Body of pancreas (tissue), 4 donors: ENCODE measurements at regions not wholly inside any gene's neighbourhood (a gene's known extent, or its start where the extent isn't known, plus 50 kb on each side); places are given as distances from the start of the nearest gene placed in this dataset.

ENCODE experiments used
- ATAC-seq: fragments of 150-250 bp; one replicate; pipeline ENCODE4 v1.9.1; 2016
- DNase-seq, 4 donors: peaks; one replicate each; pipeline ENCODE4 v3.0.0-alpha.2; 2019
- H3K27ac ChIP-seq, 4 donors: fragments of 200-600 bp; sonication (generic); 1 replicate in 3 of 4; 2 replicates in 1 of 4; pipeline versions ENCODE4 v1.5.1 to v1.6.1; 2016 to 2019; ENCODE audit warnings: mild to moderate bottlenecking in 1 of 4, mixed read lengths in 1 of 4, moderate library complexity in 1 of 4
- H3K27me3 ChIP-seq, 2 donors: fragments of 200-600 bp; sonication (generic); one replicate each; pipeline ENCODE4 v1.6.0; 2016; ENCODE audit warnings: mild to moderate bottlenecking in 1 of 2
- H3K36me3 ChIP-seq, 2 donors: fragments of 200-600 bp; sonication (generic); replicated peaks in 1 of 2; 2 replicates each; pipeline ENCODE4 v1.5.1; 2016; ENCODE audit warnings: low read depth in 2 of 2; ENCODE audit not compliant: insufficient read depth in 1 of 2
- H3K4me1 ChIP-seq: fragments of 200-600 bp; sonication (generic); one replicate; pipeline ENCODE4 v1.6.0; 2016
- H3K4me3 ChIP-seq, 2 donors: fragments of 200-600 bp; sonication (generic); 1 replicate in 1 of 2; 2 replicates in 1 of 2; pipeline ENCODE4 v1.5.1; 2016 to 2019
- H3K9me3 ChIP-seq, 3 donors: fragments of 200-600 bp; sonication (generic); 1 replicate in 2 of 3; 2 replicates in 1 of 3; pipeline ENCODE4 v1.5.1; 2016
- POLR2A ChIP-seq, 3 donors: fragments of 450-650 bp; IDR thresholded peaks; one replicate each; pipeline ENCODE4 v1.6.1; 2016; ENCODE audit warnings: antibody characterized with exemption in 3 of 3, mild to moderate bottlenecking in 2 of 3
- WGBS, 2 donors: methylation state at CpG; one replicate each; pipeline ENCODE4 v1.1.5; 2017; 5-methylcytosine and 5-hydroxymethylcytosine counted together
- intact Hi-C: fragments of 100-400 bp; cut with DNase I; formaldehyde crosslinking; loops from one replicate; pipeline ENCODE4 v1.15.1; 2023
- TF ChIP-seq, protein P1 (sequence below), 7 experiments: fragments of 450-650 bp in 4 of 7; fragments of 200-600 bp in 3 of 7; sonication (generic) in 3 of 7; IDR thresholded peaks; one replicate each; pipeline ENCODE4 v1.5.1; 2016 to 2019; ENCODE audit warnings: antibody characterized with exemption in 7 of 7

- Histone ChIP-seq H3K27ac (no peak overlapping the region), H3K4me3 (no peak overlapping the region), H3K27me3 (no peaks in the 10 kb centered on the region), H3K9me3 (no peaks in the 10 kb centered on the region), H3K36me3 (no peaks in the 10 kb centered on the region), H3K4me1 (no peaks in the 10 kb centered on the region)
- no peak for ATAC-seq
- 52 to 61% methylated on average over 3 of the region's 3 CpGs for WGBS, 2 donors
- DNase-seq = no peak
- no peak for TF ChIP-seq POLR2A (IDR thresholded peaks at IDR 0.05)
- intact Hi-C loops = no loop called here
These were observed 1529.0 kb downstream of the CDH11 start for GRCh38 chr16:63592852-63593251.

DNA sequence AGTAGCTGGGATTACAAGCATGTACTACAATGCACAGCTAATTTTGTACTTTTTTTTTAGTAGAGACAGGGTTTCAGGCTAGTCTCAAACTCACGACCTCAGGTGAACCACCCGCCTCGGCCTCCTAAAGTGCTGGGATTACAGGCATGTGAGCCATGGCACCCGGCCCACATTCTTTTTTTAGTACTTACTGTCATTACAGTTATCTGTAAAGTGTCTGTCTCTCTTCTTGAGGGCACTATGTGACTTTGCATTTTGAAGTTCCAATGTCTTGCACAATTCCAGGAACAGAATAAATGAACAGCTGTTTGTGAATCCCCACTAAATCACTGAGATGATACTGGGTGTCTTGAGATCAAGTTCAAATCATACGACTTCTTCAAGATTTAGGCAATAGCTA lies 1540.3 kb downstream of the CDH11 start:
- no peak for ATAC-seq

GRCh38 chr16:63578791-63579190 lies 1542.6 kb upstream of the CDH8 start:
- H3K27me3 ChIP-seq = no peaks in the 10 kb centered on the region
- no peak for DNase-seq
- no peak for ATAC-seq
- 68 to 78% methylated on average over 1 of the region's 1 CpG for WGBS, 2 donors
- intact Hi-C loops = no loop called here
- no peak overlapping the region for H3K4me3 ChIP-seq
- H3K9me3 ChIP-seq = no peaks in the 10 kb centered on the region
- H3K36me3 ChIP-seq = no peaks in the 10 kb centered on the region
- no peaks in the 10 kb centered on the region for H3K4me1 ChIP-seq
- no peak for TF ChIP-seq POLR2A (IDR thresholded peaks at IDR 0.05)
- TF ChIP-seq, protein P1, sequence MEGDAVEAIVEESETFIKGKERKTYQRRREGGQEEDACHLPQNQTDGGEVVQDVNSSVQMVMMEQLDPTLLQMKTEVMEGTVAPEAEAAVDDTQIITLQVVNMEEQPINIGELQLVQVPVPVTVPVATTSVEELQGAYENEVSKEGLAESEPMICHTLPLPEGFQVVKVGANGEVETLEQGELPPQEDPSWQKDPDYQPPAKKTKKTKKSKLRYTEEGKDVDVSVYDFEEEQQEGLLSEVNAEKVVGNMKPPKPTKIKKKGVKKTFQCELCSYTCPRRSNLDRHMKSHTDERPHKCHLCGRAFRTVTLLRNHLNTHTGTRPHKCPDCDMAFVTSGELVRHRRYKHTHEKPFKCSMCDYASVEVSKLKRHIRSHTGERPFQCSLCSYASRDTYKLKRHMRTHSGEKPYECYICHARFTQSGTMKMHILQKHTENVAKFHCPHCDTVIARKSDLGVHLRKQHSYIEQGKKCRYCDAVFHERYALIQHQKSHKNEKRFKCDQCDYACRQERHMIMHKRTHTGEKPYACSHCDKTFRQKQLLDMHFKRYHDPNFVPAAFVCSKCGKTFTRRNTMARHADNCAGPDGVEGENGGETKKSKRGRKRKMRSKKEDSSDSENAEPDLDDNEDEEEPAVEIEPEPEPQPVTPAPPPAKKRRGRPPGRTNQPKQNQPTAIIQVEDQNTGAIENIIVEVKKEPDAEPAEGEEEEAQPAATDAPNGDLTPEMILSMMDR (IDR thresholded peaks at IDR 0.05) = no peak
- H3K27ac ChIP-seq = no peak overlapping the region

More for the DNA sequence above, 1540.3 kb downstream of the CDH11 start:
- Histone ChIP-seq H3K4me1 (no peaks in the 10 kb centered on the region), H3K4me3 (no peak overlapping the region), H3K36me3 (no peaks in the 10 kb centered on the region), H3K27me3 (no peaks in the 10 kb centered on the region), H3K27ac (no peak overlapping the region), H3K9me3 (no peaks in the 10 kb centered on the region)
- intact Hi-C loops = loop anchor here (10.0 kb wide), 1 partner anchor 63 kb away; no protein-coding TSS in a partner anchor
- DNase-seq = no peak
- TF ChIP-seq POLR2A (IDR thresholded peaks at IDR 0.05) = no peak
- TF ChIP-seq, protein P1 (IDR thresholded peaks at IDR 0.05) = no peak
- WGBS, 2 donors = 61 to 78% methylated on average over 5 of the region's 5 CpGs

- no peak overlapping the region for H3K27ac ChIP-seq
- no peaks in the 10 kb centered on the region for H3K36me3 ChIP-seq
- H3K4me1 ChIP-seq = no peaks in the 10 kb centered on the region
- H3K4me3 ChIP-seq = no peak overlapping the region
- no peaks in the 10 kb centered on the region for H3K9me3 ChIP-seq
- intact Hi-C loops = no loop called here
- H3K27me3 ChIP-seq = no peaks in the 10 kb centered on the region
- ATAC-seq (no peak), DNase-seq (no peak)
- TF ChIP-seq, protein P1 (IDR thresholded peaks at IDR 0.05) = no peak
- no peak for TF ChIP-seq POLR2A (IDR thresholded peaks at IDR 0.05)
These were observed 1541.7 kb upstream of the CDH8 start for GRCh38 chr16:63577891-63578290.

DNA sequence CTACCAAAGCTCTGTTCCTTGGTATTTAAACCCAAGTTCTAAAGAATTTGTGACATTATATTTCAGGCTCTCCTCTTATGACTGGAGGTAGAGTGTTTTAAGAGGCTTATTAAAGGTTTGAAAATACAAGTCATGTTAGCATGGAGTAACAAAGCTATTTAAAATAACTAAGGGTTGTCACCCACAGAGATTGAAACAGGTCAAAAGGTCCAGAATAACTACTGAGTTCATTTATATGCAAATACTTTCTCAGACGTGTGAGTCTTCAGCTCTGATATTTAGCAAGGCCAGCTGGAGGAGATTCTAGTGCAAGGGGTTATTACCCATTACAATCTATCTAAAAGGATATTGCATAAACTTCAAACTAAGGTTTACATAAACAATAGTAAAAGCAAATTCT lies 1538.8 kb upstream of the CDH8 start:
- H3K9me3 ChIP-seq = no peaks in the 10 kb centered on the region
- intact Hi-C loops = no loop called here
- no peak overlapping the region for H3K4me3 ChIP-seq
- no peak for TF ChIP-seq POLR2A (IDR thresholded peaks at IDR 0.05)
- TF ChIP-seq, protein P1 (IDR thresholded peaks at IDR 0.05) = no peak
- no peak for DNase-seq
- H3K27me3 ChIP-seq = no peaks in the 10 kb centered on the region
- ATAC-seq = no peak
- 42 to 44% methylated on average over 1 of the region's 1 CpG for WGBS, 2 donors
- no peaks in the 10 kb centered on the region for H3K36me3 ChIP-seq
- no peak overlapping the region for H3K27ac ChIP-seq
- H3K4me1 ChIP-seq = no peaks in the 10 kb centered on the region
